Fibroblast of upper back skin (primary cell): ENCODE measurements at regions not wholly inside any gene's neighbourhood (a gene's known extent, or its start where the extent isn't known, plus 50 kb on each side); places are given as distances from the start of the nearest gene placed in this dataset.
A peak's percentile ranks its signal among the peaks of the same experiment; 100 is the strongest.

Experiments
- DNase-seq: peaks from one replicate; pipeline ENCODE4 v3.0.0-alpha.2; 2013

GRCh38 chr11:70863993-70864392 lies 388.4 kb downstream of the SHANK2 start:
- DNase-seq, result no peak

GRCh38 chr11:70865356-70865755 lies 387.0 kb downstream of the SHANK2 start:
- DNase-seq, result no peak

DNA sequence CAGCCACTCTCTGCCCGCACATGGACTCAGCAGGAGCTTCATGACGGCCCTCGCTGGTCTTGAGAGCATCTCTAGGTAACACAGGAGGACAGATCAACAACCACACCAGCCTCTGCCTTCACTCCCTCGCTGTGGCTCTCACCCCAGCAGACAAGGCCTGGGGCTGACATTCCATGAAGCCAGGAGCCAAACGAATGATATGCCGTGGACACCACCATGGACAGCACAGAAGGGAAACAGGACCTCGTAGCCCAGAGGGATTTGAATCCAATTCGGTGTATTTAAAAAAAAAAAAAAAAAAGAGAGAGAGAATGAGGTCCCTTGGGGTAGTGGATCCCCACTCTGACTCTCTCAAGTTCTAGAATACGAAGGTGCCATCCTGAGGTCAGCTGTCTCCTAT lies 385.5 kb downstream of the SHANK2 start:
- no peak for DNase-seq

- DNase-seq, result no peak
Measured at GRCh38 chr11:70867281-70868047, 384.9 kb downstream of the SHANK2 start.

GRCh38 chr11:70868341-70868885 lies 384.0 kb downstream of the SHANK2 start:
- no peak for DNase-seq

DNA sequence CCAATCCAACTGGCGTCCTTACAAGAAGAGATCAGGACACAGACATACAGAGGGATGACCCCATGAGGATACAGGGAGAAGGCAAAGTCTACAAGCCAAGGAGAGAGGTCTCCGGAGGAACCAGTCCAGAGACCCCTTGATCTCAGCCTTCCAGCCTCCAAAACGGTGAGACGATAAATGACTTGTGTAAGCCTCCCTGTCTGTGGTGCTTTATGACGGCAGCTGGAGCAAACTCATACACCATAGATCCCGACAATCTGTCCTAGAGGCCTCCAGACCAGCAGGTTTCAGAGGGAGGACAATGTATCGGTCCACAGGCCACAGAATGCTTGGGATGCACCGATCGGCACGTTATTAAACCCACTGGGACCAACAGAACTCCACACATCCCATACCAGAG lies 383.3 kb downstream of the SHANK2 start:
- DNase-seq, result no peak

DNA sequence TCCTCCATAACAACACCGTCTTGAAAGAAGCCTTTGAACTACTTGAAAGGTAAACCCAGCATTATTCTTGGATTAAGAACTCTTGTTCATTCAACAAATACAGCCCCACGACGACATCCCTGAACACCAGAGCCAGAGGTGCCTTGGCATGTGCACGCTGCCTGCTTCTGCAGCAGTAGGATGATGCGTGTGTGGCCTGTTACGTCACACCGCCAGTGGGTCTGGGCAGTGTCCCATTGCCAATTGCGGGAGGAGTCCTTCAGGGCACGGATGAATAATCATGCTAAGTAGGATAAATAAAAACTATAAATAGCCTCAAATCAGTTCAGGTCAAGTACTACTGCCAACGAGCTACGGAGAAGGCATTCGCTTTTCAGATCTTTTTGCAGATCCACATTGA lies 380.5 kb downstream of the SHANK2 start:
- DNase-seq, result no peak

DNA sequence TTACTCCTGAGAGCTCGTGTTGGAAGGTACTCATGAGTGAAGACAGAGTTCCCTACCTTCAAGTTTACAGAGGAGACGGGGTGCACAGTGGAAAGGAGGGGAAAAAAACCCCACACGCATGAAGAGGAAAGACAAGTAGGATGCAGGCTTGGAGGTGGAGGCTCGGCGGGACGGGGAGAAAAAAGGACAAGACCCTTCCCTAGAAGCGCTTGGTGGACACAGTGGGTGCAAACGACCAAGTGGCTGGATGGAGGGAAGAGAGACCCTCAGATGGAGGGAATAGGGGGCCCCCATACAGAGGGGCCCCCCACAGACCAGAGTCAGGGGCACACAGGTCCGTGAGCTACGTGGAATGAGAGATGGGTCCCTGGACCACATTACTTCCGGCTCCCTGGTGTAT lies 380.1 kb downstream of the SHANK2 start:
- no peak for DNase-seq

DNA sequence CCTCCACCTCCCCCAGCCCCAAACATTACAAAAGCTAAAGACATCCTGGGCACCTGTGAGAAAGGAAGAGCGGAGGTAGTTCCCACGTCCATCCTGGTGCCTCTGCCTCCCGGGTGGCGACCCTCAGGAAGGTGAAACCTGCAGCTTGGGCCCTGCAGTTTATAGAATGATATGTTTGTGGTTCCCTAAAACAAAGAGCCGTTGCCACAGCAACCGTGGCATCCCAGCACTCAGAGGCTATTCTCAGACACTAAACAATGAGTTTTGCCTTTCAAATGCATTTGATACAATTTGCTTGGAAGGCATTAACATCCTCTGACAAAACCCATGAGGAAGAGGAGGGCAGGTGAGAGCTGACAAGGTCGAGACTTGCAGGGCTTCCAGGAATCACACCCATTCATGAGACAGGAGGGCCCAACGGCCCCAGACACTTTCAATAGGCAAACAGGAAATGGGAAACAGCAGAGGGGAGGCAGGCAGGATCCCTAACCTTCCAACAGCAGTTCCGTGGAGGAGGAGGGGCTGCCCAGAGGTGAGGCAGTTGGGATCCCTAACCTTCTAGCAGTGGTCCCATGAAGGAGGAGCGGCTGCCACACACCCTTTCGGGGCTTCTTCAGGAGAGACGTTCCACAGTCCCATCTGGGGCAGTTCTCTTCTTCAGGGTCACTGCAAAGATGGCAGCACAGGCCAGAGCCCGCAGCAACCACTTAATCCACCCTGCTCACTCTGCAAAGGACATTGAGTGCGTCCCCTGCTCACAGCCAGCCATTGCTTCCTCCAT lies 379.2 kb downstream of the SHANK2 start:
- DNase-seq, result no peak

DNA sequence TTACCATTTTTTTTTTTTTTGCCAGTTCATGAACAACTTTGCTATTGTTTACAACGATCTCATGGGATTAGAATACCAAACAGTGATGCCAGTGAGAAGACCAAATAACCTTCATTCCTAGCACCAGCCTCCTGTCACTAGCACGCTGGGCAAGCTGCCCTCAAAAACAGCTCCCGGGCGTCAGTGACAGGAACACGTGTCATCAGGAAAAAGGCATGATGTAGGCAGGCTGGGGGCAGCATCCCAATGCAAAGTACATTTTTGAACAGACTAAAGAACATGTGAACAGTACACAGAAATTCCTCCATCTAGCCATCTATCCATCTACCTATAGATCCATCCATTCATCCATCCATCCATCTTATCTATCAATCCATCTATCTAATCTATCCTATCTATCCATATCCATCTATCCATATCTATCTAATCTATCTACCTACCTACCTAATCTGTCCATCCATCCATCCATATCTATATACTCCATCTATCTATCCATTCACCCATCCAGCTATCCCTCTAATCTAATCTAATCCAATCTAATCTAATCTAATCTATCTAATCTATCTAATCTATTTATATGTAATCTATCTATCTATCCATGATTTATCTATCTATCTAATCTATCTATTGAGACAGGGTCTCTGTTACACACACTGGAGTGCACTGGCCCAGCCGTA lies 378.5 kb downstream of the SHANK2 start:
- DNase-seq, result no peak

DNA sequence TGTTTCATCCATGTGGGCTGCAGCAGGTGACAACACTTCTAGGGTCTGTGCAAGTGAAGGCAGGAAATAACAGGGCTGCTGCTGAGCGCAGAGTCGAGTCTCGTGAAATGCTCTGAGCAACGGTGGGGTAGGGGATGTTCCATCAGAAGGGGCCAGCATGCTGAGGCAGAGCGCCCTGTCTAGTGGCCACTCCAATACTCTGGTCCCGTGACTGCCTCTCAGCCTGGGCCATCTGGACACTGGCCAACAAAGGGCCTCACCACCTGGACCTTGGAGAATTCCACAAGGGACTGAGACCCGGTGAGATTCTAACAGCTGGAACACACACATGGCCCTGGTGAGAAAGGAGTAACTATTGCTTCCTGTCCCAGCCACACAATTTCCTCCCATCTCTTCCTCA lies 375.7 kb downstream of the SHANK2 start:
- no peak for DNase-seq

DNA sequence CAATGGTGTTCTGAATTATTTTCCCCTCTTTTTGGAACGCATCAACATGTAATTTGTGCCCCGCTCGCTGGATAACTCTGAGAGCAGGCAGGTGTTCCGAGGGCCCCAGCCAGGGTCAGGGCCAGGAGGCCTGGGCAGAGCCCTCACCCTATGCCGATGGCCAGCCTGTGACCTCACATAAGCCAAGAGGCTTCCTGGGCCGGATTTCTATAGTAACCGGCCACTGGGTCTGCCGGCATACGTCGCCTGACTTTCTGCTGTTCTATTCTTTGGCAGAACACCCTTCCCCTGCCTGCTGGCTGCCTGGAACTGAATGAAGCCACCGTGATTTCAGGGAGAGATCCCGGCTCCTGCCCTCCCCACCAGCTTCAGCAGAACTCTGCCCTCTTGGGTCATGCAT lies 375.2 kb downstream of the SHANK2 start:
- DNase-seq, result no peak

GRCh38 chr11:70878366-70878765 lies 374.0 kb downstream of the SHANK2 start:
- no peak for DNase-seq

GRCh38 chr11:70879601-70880285 lies 372.6 kb downstream of the SHANK2 start:
- DNase-seq, result no peak

DNA sequence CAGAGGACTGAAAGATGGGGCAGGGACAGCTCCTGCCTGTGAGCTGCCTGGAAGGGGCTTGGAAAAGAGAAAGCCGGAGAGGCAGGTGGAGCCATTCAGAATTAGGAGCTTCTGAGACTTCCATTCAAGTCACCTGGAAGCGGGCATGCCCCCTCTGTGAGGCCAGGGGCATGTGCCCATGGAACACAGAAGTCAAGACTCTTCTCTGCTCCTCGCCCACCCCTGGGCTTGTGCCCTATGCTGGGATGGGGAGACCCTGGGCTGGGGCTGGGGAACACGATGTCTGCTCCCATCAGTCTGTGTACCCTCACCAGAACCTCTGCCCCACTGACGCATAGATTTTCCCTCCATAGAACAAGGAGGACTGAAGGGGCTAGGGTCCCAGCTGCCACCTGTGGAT lies 372.0 kb downstream of the SHANK2 start:
- no peak for DNase-seq

- no peak for DNase-seq
Measured at GRCh38 chr11:70881948-70882715, 370.2 kb downstream of the SHANK2 start.

DNA sequence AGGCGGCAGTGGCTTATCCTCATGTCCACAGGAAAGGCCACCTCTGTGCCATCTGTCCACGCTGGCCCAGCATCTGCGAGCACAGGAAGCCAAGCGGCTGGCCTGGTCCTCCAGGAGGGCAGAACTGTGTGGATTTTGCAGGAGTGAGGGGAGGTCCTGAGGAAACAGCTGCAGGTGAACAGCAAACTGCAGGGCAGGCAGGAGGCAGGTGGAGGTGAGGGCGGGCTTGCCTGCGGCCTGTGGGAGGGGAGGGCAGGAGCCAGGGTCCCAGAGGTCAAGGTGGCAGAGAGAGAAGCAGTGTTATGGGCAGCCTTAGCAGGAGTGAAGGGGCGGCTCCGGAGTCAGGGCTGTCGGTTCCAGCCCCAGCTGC lies 369.7 kb downstream of the SHANK2 start:
- DNase-seq, result no peak

- DNase-seq, result no peak
Measured at GRCh38 chr11:70883323-70883940, 368.9 kb downstream of the SHANK2 start.

- DNase-seq, result no peak
Measured at GRCh38 chr11:70883973-70884623, 368.3 kb downstream of the SHANK2 start.

DNA sequence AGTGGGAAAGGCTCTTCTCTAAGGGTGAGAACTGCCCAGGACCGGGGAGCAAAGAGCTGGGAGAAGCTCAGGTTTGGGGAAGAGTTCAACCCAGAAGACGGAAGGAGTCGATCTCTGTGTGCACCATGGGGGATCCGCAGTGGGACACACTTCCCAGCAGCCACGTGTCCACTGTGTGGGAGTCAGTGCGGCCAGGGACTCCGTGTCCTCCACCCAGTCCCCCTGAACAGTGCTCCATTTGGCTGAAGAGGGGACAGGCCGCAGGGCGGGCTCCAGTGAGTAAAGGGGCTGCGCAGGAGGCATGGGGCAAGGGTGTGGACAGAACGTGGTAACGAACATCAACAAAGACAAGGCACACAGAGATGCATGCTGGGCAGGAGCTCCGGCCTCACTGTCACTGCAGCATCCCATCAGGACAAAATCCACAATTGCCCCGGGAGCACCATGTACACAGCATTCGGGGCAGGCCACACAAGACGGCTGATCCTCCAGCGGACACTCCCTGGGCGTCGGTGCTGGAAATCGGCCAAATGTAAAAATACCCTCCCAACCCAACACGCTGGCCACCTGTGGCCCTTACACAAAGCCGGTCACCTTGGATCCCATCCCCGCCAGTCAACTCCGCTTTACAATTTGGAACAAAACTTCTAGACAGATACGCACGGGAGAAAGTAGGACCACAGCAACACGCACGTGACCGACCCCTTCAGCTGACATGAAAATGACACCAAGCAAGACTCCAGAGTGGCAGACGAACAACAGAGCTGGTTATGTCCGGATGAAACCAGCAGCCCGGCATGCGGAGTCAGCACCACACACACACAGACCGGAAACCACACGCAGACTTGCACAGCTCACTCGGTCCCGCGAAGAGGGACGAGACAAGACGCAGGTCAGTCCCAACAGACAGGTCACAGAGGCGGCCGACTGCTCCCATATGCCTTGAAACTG lies 366.8 kb downstream of the SHANK2 start:
- peak; percentile 14 for DNase-seq
